NCI-H774 (cell line): ENCODE measurements at regions not wholly inside any gene's neighbourhood (a gene's known extent, or its start where the extent isn't known, plus 50 kb on each side); places are given as distances from the start of the nearest gene placed in this dataset.

Source experiments
- DNase-seq: peaks from one replicate; lab custom pipeline; 2025; lab: John Stamatoyannopoulos, UW

- no peak for DNase-seq
Measured at GRCh38 chr5:2696156-2696807, 55.2 kb downstream of the IRX2 start.

GRCh38 chr5:2695200-2695891 is 56.1 kb downstream of the IRX2 start:
- DNase-seq, result peak; percentile 58

DNA sequence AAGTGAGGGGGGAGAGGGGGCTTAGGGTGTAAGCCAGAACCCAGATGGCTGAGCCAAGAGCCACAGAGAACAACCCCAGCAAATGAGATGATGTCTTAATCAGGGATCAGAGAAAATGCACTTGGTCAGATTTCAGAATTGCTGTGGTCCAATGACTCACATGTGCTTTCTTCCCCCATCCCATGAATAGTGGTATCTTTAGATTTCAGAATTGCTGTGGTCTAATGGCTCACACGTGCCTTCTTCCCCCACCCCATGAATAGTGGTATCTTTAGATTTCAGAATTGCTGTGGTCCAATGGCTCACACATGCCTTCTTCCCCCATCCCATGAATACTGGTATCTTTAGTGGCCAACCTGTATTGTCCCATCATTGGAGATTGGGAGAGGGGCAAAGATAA is 59.9 kb downstream of the IRX2 start:
- DNase-seq, result no peak

GRCh38 chr5:2690293-2690692 is 61.2 kb downstream of the IRX2 start:
- no peak for DNase-seq

- DNase-seq, result peak; percentile 81
Measured at GRCh38 chr5:2688586-2688985, 62.9 kb downstream of the IRX2 start.

DNA sequence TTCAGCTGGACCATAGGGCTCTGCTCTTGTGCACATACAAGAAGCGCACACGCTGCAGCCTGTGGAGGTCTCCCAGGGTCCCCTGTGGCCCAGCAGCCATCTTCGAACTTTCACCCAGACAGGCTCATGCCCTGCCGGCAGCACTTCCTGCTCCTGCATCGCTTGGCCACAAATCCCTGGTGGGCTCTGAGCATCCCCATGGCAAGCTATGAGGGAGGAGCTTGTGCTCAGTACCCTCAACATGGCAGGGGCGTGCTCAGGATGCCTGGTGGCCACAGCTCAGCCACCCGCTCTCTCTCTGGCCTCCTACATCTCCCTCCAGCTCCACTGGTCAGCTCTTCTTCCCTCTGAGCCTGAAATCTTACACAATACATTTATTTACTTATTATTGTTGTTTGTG is 63.7 kb downstream of the IRX2 start:
- no peak for DNase-seq

GRCh38 chr5:2686321-2687124 is 65.0 kb downstream of the IRX2 start:
- peak; percentile 63 for DNase-seq

- peak; percentile 36 for DNase-seq
Measured at GRCh38 chr5:2685651-2686272, 65.7 kb downstream of the IRX2 start.

GRCh38 chr5:2684606-2685005 is 66.9 kb downstream of the IRX2 start:
- no peak for DNase-seq

- no peak for DNase-seq
Measured at GRCh38 chr5:2683720-2684119, 67.8 kb downstream of the IRX2 start.

DNA sequence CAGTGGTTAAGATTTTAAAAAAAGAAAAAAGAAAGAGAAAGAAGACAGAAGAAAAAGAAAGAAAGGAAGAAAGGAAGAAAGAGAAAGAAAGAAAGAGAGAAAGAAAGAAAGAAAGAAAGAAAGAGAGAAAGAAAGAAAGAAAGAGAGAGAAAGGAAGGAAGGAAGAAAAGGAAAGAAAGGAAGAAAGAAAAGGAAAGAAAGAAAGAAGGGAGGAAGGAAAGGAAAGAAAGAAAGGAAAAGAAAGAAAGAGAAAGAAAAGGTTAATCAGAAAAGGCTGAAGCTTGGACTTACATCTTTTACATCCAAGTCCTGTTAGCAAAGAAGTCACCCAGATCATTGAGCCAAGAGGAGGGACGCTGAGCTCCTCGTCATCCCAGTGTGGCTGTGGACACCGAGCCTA is 70.0 kb downstream of the IRX2 start:
- DNase-seq, result no peak

- no peak for DNase-seq
Measured at GRCh38 chr5:2680979-2681378, 70.5 kb downstream of the IRX2 start.

GRCh38 chr5:2677689-2678088 is 73.8 kb downstream of the IRX2 start:
- DNase-seq, result no peak

GRCh38 chr5:2675548-2675947 is 75.9 kb downstream of the IRX2 start:
- peak; percentile 90 for DNase-seq

DNA sequence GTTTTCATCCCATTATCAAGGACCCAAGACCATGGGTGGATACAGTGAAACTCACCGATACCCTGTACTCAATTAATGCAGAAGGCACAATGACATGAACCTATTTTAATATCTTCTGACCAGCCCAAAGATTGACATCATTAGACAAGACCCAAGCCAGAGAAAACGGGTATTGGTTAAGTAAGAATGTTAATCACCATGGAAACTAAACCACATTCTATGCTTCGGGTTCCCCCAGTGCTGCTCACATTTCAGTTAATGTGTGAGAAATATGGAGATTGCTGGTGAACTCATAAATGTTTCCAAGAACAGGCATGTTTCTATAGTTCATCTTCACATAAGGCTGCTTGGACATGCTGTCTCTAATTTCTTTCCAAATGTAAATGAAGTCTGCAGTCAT is 77.0 kb downstream of the IRX2 start:
- no peak for DNase-seq

- DNase-seq, result no peak
Measured at GRCh38 chr5:2670940-2671339, 80.5 kb downstream of the IRX2 start.

DNA sequence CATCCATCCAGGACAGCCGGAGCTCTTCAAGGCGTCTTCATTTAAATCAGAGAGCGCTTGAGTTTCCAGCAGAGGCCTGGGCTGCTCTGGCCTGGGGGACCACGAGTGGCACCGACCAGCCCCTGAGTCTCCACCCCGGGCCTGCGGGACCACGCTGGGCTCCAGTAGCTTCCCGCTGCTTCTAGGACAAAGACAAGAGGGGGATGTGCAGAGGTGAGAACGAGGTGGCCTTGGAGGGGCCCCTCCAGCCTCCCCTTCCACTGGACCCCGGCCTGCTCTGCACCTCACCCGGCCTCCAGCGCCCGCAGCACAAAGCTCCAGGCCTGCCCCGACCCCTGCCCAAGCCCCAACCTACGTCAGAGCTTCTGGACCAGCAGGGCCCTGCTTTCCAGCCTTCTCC is 81.6 kb downstream of the IRX2 start:
- DNase-seq, result no peak

DNA sequence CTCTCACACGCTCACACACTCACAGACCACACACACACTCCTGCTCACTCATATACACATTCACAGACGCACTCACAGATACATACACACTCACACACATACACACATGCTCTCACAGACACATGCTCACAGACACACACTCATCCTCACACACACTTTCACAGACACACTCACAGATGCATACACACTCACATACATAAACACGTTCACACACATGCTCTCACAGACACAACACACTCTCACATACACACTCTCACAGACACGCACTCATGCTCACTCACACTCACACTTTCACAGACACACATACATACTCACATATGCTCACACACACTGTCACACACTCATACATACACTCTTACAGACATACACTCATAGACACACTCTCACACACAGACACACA is 82.2 kb downstream of the IRX2 start:
- no peak for DNase-seq

- peak; percentile 14 for DNase-seq
Measured at GRCh38 chr5:2666081-2666480, 85.4 kb downstream of the IRX2 start.

GRCh38 chr5:2663489-2663888 is 88.0 kb downstream of the IRX2 start:
- DNase-seq, result no peak

DNA sequence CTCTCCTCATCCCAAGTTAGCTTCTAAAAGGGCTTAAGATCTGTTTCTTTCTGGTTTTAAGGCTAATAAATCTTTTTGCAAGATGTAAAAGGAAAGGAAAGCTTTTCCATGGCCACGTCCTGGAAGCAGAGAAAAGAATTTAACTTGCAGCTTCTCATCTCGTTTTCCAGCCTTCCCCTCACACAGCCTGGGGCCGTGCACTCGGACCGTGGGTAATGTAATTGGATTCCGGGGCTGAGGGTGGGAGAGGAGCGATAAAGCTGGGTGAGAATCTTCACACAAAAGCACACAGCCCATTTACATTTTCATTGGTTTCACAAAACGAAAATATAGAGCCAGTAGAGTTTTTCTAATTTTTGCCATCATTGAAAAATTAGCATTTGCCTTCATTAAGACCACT is 91.2 kb downstream of the IRX2 start:
- DNase-seq, result no peak

DNA sequence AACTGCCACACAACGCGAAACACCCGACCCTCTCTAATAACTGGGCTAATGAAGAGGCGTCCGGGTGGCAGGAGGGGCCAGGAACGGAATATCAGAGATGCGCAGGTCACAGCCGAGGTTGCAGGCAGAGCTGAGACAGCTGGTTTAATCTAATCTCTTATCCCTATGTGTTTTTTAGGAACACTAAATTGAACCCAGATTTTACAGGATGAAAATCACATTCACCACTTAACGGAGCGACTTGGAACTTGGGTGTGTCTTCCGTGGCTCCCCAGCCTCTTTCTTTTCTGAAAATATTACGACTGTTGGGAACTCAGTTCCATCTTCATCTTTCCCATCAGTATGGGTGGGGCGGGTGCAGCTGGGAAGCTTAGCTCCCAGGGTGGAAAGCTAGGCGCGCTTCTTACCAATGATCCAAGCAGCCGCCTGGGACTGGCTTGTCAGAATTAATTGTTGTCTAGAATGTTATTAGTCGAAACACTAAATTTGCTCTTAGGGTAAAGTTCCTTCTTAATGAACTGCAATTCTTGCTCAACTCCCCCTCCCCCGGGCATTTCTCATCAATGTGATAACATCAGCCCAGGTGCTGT is 92.5 kb downstream of the IRX2 start:
- no peak for DNase-seq
